HUES64 (cell line): ENCODE measurements at regions not wholly inside any gene's neighbourhood (a gene's known extent, or its start where the extent isn't known, plus 50 kb on each side); places are given as distances from the start of the nearest gene placed in this dataset.
"Not testable (repeated sequence)": the region's sequence is repeated elsewhere in the genome, so short reads cannot be mapped to it uniquely, and the experiment has no call there.

Experiments
- H3K27ac ChIP-seq: 2 replicates; pipeline ENCODE4 v1.7.0; 2013; ENCODE audit warnings: low read depth, low read length, inconsistent platforms
- H3K27me3 ChIP-seq: 2 replicates; pipeline ENCODE4 v1.6.1; 2013; ENCODE audit warnings: mild to moderate bottlenecking, low read length; ENCODE audit not compliant: insufficient read depth
- H3K36me3 ChIP-seq: 2 replicates; pipeline ENCODE4 v1.6.1; 2013; ENCODE audit warnings: mild to moderate bottlenecking, low read length; ENCODE audit not compliant: insufficient read depth
- H3K4me1 ChIP-seq: 2 replicates; pipeline ENCODE4 v1.6.1; 2013; ENCODE audit warnings: mild to moderate bottlenecking, low read length, moderate library complexity; ENCODE audit not compliant: insufficient read depth
- H3K4me3 ChIP-seq: 2 replicates; pipeline ENCODE4 v1.5.1; 2013; ENCODE audit warnings: mild to moderate bottlenecking, low read length, moderate library complexity
- H3K9ac ChIP-seq: 2 replicates; pipeline ENCODE4 v1.6.1; 2013; ENCODE audit warnings: mild to moderate bottlenecking, low read depth, low read length
- H3K9me3 ChIP-seq: 2 replicates; pipeline ENCODE4 v1.6.1; 2013; ENCODE audit warnings: low read depth, low read length; ENCODE audit not compliant: insufficient read depth
- WGBS: fragments of 150-250, 120-280 bp; methylation state at CpG from one replicate; pipeline ENCODE4 v1.1.7; 2013; ENCODE audit warnings: missing lambda C conversion rate; 5-methylcytosine and 5-hydroxymethylcytosine counted together

DNA sequence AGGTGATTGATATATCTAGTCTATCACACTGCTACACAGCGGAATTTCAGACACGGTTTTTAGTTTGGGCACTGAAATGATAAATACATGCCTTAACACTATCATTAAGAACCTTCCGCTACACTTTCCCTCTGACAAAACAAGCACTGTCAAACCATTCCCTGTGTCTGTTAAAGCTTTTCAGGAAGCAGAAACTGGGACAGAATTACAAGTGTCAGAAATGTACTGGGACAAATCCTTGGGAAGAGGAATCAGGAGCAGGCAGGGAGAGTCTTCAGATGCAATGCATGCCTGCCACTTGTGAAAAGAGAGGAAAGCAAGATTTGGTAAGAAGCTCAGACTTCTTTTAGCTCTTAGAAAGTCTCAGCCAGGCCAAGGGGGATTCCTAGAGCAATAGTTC is 196.8 kb upstream of the PTPRZ1 start:
- Histone ChIP-seq H3K9me3 (no peaks in the 10 kb centered on the region), H3K27me3 (no peaks in the 10 kb centered on the region), H3K36me3 (no peaks in the 10 kb centered on the region), H3K4me1 (0 out of 2 replicates have a peak, but pooled peaks cover 3% of the 10 kb centered on the region), H3K4me3 (no peak overlapping the region), H3K27ac (no peak overlapping the region), H3K9ac (no peak overlapping the region)
- WGBS: 96% methylated on average over 3 of the region's 3 CpGs

DNA sequence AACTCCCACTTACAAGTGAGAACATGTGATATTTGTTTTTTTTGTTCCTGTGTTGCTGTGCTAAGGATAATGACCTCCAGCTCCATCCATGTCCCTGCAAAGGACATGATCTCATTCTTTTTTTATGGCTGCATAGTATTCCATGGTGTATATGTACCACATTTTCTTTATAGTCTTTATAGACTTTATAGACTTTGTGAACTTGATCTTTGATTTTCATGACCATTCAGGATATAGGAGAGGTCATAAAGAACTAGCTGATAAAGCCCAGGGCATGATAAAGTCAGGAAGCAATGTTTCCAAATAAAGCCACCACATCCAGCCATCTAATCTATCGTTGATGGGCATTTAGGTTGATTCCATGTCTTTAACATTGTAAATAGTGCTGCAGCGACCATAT is 198.5 kb upstream of the PTPRZ1 start:
- H3K27me3 ChIP-seq, H3K36me3 ChIP-seq, H3K9me3 ChIP-seq, H3K9ac ChIP-seq, H3K27ac ChIP-seq, H3K4me1 ChIP-seq, H3K4me3 ChIP-seq: not testable (repeated sequence)
- 85% methylated on average over 2 of the region's 2 CpGs for WGBS

DNA sequence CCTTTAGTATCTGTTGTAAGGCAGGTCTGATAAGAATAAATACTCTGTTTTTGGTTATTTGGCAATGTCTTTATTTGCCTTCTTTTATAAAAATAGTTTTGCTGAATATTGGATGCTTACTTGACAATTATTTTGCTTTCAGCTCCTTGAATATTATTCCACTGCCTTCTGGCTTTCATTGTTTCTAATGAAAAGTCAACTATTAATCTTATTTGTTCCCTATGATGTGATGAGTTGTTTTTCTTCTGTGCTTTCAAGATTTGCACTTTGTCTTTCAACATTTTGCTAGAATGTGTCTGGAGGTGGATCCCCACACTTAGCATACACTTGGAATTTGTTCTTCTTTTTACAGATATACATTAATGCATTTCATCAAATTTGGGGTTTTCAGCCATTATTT is 203.8 kb upstream of the PTPRZ1 start:
- Histone ChIP-seq H3K9me3 (peaks cover 8% of the 10 kb centered on the region; the same call in 1 of the 2 replicates), H3K36me3 (no peaks in the 10 kb centered on the region), H3K4me3 (no peak overlapping the region), H3K4me1 (peaks cover 5% of the 10 kb centered on the region; the same call in 1 of the 2 replicates), H3K27me3 (no peaks in the 10 kb centered on the region), H3K27ac (no peak overlapping the region), H3K9ac (no peak overlapping the region)

DNA sequence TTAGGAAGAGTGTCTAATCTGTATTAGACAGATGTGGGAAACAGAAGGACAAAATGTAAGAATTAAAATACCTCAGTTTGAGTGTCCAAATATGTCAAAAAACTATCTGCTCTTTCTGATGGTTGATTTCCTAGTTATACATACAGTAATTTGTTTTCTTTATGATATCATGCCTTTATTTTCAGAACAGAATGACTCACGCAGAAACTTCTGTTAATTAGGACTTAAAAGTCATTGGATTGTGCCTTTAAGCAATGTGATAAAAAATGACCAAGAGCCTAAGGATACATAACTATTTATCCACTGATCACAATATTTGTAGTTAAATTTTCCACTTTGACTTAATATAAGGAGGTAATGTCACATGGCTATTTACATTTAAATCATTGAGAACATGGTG is 206.7 kb upstream of the PTPRZ1 start:
- 100% methylated on average over 1 of the region's 1 CpG for WGBS
- Histone ChIP-seq H3K27me3 (no peaks in the 10 kb centered on the region), H3K4me1 (peaks cover 5% of the 10 kb centered on the region; the same call in 1 of the 2 replicates), H3K4me3 (no peak overlapping the region), H3K9me3 (peaks cover 8% of the 10 kb centered on the region; the same call in 1 of the 2 replicates), H3K36me3 (no peaks in the 10 kb centered on the region), H3K9ac (no peak overlapping the region), H3K27ac (no peak overlapping the region)

DNA sequence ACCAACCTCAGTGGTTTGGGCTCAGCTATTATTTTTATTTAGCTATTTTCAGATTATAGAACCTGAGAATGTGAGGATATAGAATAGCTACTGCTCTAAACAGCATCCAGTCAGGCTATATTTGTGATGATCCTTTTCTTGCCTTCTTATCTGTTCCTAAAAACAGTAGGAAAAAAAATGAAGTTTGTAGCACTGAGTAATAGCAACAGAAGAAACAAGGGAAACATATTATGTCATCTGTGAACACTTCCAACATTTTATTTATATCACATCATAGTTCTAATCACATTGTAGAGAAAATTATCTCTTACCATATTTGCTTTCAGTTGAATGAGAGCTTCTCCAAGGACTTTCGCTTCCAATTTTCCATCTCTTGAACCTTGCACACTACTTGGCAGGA is 229.6 kb upstream of the PTPRZ1 start:
- no peak overlapping the region for H3K9ac ChIP-seq
- no peaks in the 10 kb centered on the region for H3K27me3 ChIP-seq
- no peaks in the 10 kb centered on the region for H3K4me1 ChIP-seq
- no peak overlapping the region for H3K4me3 ChIP-seq
- peaks cover 3% of the 10 kb centered on the region; the same call in 1 of the 2 replicates for H3K9me3 ChIP-seq
- WGBS: 100% methylated on average over 1 of the region's 1 CpG
- no peaks in the 10 kb centered on the region for H3K36me3 ChIP-seq
- H3K27ac ChIP-seq: no peak overlapping the region

DNA sequence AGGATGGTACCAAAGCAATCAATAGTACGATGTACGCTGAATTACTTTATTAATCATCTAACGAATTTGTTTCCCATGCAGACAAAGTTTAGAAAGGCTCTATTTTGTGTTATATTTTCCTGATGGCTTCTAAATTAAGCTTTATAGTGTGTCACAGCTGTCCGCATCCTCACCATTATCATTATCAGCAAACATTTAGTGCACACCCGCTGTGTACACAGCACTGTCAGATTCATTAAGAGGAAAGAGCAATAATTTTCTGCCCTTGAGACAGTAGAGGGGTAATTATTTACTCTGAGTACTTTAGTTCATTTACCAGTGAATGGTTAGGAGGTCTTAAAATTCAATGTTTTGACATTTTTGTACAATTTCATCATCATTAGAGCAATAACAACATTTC is 233.3 kb upstream of the PTPRZ1 start:
- Histone ChIP-seq H3K4me3 (no peak overlapping the region), H3K9me3 (no peaks in the 10 kb centered on the region), H3K27me3 (no peaks in the 10 kb centered on the region), H3K4me1 (peaks cover 6% of the 10 kb centered on the region; the same call in 1 of the 2 replicates), H3K36me3 (no peaks in the 10 kb centered on the region), H3K9ac (no peak overlapping the region), H3K27ac (no peak overlapping the region)
- WGBS: 93% methylated on average over 5 of the region's 5 CpGs

DNA sequence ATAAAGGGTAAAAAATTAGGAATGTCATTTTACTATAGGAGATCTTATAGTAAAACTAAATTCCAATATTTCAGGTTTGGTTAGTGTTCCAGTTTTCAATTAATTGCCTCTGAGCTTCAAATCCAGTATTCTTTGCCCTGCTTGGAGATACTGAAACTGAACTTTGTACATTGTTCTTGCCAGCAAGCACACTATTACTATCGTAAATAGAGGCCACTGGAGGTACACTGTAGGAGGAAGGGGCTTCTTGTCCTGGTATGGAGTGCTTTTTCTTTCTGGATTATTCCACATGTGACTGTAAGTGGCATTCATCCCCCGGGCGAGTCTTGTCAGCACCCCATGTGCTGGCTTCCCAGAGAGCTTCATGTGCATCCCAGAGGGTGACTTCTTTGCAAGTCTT is 234.7 kb upstream of the PTPRZ1 start:
- no peak overlapping the region for H3K4me3 ChIP-seq
- 93% methylated on average over 3 of the region's 3 CpGs for WGBS
- no peaks in the 10 kb centered on the region for H3K9me3 ChIP-seq
- no peak overlapping the region for H3K9ac ChIP-seq
- H3K36me3 ChIP-seq: no peaks in the 10 kb centered on the region
- H3K4me1 ChIP-seq: peaks cover 13% of the 10 kb centered on the region; the same call in 1 of the 2 replicates
- no peak overlapping the region for H3K27ac ChIP-seq
- H3K27me3 ChIP-seq: no peaks in the 10 kb centered on the region

DNA sequence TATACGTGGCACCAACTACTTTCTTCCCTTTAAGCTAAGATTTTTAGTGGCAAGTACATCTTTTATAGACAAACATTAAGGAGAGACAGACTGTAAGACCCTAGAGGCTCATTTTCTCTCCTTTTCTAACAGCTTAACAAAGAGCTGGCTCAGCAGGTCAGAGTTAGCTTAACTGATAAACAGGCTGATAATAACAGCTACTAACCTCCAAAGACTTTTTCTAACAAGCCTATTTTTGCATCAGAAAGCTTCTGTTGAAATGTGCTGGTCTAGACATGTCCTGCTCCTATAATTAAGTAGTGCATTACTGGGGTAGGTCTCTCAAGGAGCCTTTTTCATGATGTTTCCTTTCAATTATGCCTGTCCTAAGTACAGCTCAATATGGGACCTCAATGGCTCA is 238.2 kb upstream of the FAM3C start:
- Histone ChIP-seq H3K27me3 (no peaks in the 10 kb centered on the region), H3K9ac (no peak overlapping the region), H3K27ac (no peak overlapping the region), H3K36me3 (no peaks in the 10 kb centered on the region), H3K9me3 (no peaks in the 10 kb centered on the region), H3K4me1 (peaks cover 17% of the 10 kb centered on the region; the same call in 1 of the 2 replicates), H3K4me3 (no peak overlapping the region)
- 38% methylated on average over 1 of the region's 1 CpG for WGBS

DNA sequence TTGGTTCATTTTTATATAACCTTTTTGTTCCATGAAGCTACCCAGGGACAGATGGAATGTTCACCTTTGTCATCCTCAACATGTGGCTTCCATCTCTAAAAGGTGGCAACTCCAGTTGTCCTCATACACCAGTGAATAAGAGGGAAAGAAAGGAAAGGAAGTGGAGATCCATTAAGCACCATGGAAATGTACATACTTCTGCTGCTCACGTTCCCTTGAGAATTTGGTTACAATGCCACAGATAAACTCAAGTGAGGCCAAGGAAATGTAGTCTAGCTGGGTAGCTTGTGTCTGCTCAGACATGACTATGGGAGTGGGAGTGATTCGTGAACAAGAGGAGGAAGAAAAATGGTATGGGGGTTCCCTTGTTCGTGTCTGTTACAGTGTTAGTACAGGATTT is 237.1 kb upstream of the FAM3C start:
- no peaks in the 10 kb centered on the region for H3K27me3 ChIP-seq
- WGBS: 74% methylated on average over 2 of the region's 3 CpGs

DNA sequence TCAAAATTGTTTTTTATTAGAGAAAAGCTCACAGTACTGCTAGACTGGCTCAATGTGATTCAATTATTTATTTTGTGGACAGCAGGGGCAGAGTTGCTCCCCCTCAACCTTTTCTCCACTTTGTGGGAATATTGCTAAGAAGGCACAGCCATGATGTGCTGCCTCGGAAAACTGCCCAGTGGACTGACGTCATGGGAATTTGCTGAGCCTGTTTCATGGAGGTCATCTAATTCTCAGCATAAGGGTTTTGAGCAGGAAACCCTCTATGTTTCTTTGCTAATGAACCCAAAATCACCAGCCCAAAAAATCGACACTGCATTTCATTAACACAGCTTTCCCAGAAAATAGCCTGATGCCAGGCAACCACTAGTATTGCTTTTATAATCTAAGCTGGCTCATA is 228.8 kb upstream of the FAM3C start:
- 91% methylated on average over 3 of the region's 3 CpGs for WGBS
- H3K9me3 ChIP-seq: no peaks in the 10 kb centered on the region
- H3K4me1 ChIP-seq: peaks cover 9% of the 10 kb centered on the region
- H3K27ac ChIP-seq: no peak overlapping the region
- no peaks in the 10 kb centered on the region for H3K36me3 ChIP-seq
- H3K9ac ChIP-seq: no peak overlapping the region
- H3K4me3 ChIP-seq: no peak overlapping the region
- no peaks in the 10 kb centered on the region for H3K27me3 ChIP-seq

More for the DNA sequence above, 237.1 kb upstream of the FAM3C start:
- Histone ChIP-seq H3K27ac (no peak overlapping the region), H3K9ac (no peak overlapping the region), H3K4me1 (peaks cover 17% of the 10 kb centered on the region; the same call in 1 of the 2 replicates), H3K4me3 (no peak overlapping the region), H3K36me3 (no peaks in the 10 kb centered on the region), H3K9me3 (no peaks in the 10 kb centered on the region)

DNA sequence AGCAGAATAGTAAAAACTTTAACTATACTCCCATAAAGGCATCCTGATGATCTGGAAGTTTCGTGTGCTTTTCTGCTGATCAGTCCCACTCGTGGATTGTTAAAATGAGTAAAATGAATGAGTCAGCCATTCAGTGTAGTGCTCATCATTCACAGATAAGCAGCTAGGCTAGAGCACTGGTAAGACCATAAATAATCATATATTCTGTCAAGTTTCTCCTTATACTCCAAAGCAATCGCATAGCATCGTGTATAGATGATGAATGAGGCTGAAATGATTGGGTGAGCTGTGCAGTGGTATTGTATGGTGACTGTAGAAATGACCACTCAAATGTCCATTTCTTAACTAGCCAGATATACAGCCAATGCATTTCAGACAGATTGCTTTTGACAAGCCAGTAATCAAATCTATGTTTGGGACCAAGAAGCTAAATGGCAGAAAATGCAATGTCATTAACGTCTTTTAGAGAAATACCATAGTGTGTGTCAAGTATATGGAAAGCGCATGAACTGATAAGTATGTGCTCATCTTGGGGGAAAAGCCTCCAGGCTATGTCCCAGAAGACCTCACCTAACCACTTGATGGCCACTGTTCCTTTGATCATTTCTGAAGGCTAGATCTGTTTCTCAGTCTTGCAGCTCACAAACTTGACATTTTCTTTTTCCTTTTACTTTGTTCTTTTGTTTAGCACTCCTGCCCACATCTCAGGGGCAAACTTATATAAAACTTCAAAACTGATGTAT is 227.2 kb upstream of the FAM3C start:
- H3K4me1 ChIP-seq: peaks cover 9% of the 10 kb centered on the region
- H3K4me3 ChIP-seq: no peak overlapping the region
- H3K9me3 ChIP-seq: no peaks in the 10 kb centered on the region
- H3K9ac ChIP-seq: no peak overlapping the region
- no peaks in the 10 kb centered on the region for H3K36me3 ChIP-seq
- no peaks in the 10 kb centered on the region for H3K27me3 ChIP-seq
- H3K27ac ChIP-seq: no peak overlapping the region
- WGBS: 83% methylated on average over 5 of the region's 6 CpGs

DNA sequence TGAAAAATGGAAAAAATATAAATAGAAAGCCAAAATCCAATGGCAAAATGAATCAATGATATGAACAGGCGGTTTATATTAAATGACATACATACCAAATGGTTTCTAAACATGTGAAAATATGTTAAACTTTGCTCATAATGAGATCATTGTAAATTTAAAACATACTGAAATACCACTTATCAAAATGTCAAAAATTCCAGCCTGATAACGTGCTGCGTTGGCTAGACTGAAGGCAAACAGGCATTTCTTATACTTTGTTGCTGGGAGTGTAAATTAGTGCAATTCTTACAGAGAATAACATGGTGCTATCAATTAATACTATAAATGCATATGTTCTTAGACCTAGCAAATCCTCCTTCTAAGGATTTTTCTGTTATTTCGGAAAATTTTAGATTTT is 225.8 kb upstream of the FAM3C start:
- peaks cover 4% of the 10 kb centered on the region; the same call in 1 of the 2 replicates for H3K9me3 ChIP-seq
- peaks cover 9% of the 10 kb centered on the region for H3K4me1 ChIP-seq
- WGBS: 92% methylated on average over 2 of the region's 4 CpGs

More for the DNA sequence above, 225.8 kb upstream of the FAM3C start:
- no peak overlapping the region for H3K9ac ChIP-seq
- no peaks in the 10 kb centered on the region for H3K36me3 ChIP-seq
- H3K27ac ChIP-seq: no peak overlapping the region
- H3K27me3 ChIP-seq: no peaks in the 10 kb centered on the region
- H3K4me3 ChIP-seq: no peak overlapping the region
